HT1080 (cell line): ENCODE measurements at regions not wholly inside any gene's neighbourhood (a gene's known extent, or its start where the extent isn't known, plus 50 kb on each side); places are given as distances from the start of the nearest gene placed in this dataset.
A peak's percentile ranks its signal among the peaks of the same experiment; 100 is the strongest.

Source experiments
- DNase-seq: peaks from one replicate; pipeline ENCODE4 v3.0.0-alpha.2; 2015; ENCODE audit warnings: low read depth

DNA sequence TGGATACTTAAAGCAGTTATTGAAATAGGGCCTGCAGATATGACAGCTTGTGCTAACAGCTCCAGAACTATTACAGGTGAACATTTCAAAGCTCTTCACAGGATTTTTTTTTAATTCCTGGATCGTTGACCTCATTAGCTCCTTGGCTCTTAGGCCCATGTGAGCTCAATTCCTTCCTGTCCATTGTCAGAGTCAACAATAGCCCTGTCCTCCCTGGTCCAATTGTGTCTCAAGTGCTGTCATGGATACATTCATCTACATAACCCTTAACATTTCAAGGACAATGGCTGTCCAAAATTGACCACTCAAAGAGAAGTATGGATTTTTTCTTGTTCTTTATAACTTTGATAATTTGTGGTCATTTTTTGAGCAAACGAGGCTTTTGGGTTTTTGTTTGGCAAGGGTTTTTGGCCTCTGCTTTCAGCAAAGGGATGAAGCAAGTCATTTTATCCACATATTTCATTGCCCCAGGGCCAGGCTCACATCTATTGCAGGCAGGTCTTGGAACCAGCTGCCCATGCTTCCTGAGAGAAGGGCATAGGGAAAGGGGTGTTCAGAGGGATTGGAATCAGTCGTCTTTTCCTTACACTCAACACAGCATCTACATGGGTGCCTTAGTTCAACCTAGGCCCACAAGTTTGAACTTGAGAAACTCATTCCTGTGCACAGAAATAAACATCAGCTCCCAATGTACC lies 282.1 kb downstream of the TPBG start:
- no peak for DNase-seq

- DNase-seq: peak; percentile 24
These were observed 282.6 kb downstream of the TPBG start for GRCh38 chr6:82646231-82646615.

- no peak for DNase-seq
These were observed 288.3 kb downstream of the TPBG start for GRCh38 chr6:82651845-82652335.

- no peak for DNase-seq
These were observed 315.6 kb downstream of the TPBG start for GRCh38 chr6:82679232-82679631.

GRCh38 chr6:82680192-82680591 lies 316.6 kb downstream of the TPBG start:
- no peak for DNase-seq

DNA sequence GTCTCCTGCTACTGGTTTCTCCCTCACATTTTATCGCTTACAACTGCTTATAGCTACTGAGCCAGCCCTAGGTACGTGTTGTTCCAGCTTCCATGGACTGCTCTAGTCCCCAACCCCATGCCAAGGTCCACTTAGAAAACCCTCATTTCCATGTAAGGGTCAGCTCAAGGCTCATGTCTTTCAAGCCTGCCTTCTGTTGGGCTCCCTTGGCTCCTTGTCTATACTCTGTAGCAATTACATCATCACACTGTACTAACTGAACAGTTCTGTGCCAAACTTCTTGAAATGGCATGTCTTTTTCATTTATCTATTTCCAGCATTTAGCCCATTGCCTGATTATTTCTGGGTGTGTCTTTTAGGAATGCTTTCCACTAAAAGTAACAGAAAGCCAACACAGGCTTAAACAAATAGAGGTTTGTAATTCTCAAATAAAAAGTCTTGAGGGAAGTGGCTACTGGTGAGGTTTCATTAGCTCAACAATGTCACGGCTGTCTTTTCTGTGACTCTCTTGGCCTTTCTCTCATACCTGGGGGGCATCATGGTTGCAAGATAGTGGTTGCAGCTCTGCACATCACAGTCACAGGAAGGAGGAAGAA lies 317.6 kb downstream of the TPBG start:
- DNase-seq: no peak

DNA sequence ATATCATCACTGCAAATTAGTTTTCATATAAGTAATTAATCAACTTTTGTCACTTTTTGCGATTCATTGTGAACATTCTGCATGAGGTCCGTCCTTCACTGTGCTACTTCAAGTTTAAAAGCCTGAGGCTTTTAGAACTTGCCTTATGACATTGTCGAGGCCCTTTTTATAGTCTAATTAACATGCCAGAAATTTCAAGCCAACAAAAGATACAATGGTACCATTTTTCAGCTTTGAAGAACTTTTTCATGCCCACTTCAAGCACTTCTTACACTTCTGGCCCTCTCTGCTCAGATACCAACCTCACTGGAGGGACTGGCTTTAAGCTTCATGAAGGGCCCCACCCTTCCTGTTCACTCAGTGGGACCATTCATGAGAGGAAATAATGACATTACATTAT lies 323.1 kb downstream of the TPBG start:
- DNase-seq: no peak

DNA sequence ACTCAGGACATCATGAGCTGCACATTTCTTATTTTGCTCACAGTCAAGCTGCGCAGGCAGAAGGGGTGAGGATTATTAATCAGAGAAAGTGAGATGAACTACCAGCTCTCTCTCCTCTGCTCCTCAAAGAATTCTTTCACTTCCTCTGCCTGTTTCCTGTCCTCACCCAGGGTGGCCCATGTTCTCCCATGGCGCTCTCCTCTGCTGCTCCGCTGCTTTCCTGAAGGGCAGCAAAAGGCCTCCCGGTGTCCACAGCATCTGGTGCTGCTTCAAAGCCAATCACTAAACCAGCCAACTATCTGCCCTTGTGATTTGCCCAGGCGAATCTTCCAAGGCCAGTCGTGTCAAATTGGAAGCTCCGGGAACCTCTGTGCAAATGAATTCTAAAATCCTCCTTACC lies 324.2 kb downstream of the TPBG start:
- DNase-seq: peak; percentile 7

GRCh38 chr6:82690283-82690682 lies 326.7 kb downstream of the TPBG start:
- DNase-seq: no peak

GRCh38 chr6:82691997-82692396 lies 328.4 kb downstream of the TPBG start:
- no peak for DNase-seq

- DNase-seq: no peak
These were observed 329.5 kb downstream of the TPBG start for GRCh38 chr6:82693094-82693493.

DNA sequence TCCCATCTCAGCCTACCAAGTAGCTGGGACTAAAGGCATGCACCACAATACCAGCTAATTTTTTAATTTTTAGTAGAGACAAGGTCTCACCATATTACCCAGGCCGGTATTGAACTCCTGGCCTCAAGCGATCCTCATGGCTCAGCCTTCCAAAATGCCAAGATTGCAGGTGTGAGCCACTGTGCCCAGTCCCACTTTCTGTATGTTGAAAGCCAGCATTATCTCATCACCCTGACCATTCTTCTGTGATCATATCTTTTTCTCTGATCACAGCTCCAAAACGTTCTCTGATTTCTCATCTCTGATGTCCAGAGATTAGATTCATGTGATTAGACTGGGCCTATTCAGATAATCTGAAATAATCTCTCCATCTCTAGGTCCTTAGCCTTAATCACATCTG lies 337.7 kb downstream of the TPBG start:
- DNase-seq: no peak

DNA sequence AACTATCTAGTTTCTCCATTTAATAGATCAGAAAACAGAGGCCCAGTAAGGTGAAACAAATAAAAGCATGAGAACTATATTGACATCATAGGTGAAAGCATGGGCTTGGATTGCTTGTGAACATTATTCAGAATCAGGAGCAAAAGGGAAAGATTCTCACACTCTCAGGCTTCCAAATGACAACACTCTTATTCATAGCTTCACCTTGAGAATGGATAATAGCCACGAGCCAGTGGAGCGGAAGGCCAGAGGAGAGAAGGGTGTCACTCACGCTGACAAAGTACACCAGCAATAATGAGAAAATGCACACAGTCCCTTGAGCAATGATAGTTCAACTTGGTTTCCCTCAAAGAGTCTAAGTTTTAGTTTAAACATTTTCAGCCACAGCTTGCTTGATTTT lies 339.0 kb downstream of the TPBG start:
- DNase-seq: no peak

DNA sequence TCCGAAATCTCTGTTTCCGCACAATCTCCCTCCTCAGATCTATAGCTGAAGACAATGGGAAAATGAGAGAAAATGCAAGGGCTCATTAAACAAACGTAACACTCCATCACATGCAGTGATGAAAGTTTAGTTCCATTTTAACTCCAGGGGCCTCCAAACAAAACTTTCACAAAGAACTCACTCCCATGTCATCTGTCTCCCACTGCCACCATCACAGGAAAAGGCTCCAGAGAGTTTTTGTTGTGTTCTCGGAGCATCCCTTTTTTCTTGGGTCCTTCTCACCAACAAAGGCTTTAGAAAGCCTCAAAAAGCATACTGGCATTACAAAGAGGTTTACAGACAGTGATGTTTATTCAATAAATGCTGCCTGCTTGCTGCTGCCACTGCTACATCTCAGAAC lies 339.6 kb downstream of the TPBG start:
- DNase-seq: no peak

DNA sequence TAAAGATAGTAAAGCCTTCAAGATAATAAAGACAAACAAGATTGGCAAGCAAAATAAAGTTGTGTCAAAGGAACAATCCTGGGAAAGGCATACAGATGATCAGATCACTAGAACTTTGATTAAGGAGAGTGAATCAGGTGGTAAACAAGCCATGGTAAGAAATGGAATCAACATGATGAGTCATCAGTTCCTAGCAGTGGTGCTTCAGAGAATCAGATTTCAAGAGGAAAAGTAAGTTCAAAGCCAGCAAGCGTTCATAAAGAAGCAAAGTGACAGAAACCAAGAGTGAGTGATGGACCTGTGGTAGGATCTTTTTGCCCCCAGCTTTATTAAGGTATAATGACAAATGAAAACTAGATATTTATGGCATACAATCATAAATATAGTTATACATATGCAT lies 340.4 kb downstream of the TPBG start:
- peak; percentile 28 for DNase-seq

DNA sequence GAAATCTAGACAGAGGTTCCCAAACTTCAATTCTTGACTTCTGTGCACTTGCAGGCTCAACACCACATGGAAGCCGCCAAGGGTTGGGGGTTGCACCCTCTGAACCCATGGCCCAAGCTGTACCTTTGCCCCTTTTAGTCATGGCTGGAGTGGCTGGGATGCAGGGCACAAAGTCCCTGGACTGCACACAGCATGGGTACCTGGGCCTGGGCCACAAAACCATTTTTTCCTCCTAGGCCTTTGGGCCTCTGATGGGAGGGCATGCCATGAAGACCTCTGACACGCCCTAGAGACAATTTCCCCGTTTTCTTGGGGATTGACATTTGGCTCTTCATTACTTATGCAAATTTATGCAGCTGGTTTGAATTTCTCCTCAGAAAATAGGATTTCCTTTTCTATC lies 342.0 kb downstream of the TPBG start:
- DNase-seq: no peak

DNA sequence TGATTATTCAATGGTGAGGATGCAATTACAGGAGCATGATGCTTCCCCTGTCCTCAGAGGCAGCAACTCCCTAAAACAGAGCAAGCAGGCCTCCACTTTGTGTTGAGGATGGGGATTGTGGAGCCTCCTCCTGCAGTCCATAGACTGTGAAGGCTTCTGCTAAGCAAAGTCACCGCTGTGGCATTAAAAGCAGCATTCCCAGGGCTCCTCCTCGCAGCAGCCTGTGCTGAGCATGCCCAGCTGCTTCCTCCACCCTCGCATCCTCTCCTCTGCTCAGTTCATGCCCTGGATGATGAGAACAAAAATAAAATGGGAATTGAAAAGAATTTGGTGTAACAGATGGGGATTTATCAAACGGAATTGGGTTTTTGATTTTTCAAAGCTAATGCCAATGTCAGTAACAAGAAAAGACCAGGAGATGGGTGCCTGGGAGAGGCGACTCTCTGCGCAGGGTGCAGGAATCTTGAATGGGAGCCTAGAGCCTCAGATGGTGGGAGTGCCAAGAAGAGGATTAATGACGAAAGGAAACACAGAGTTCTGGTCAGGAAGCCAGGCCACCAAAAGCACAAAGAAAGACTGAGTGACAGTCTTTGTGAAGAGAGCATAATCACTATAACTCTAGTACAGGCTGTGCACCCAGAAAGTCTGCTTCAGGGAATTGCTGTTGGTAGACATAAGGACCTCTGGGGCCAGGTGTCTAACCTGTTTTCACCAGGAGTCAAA lies 347.6 kb downstream of the TPBG start:
- DNase-seq: no peak

- peak; percentile 8 for DNase-seq
These were observed 348.4 kb downstream of the TPBG start for GRCh38 chr6:82711971-82712370.

DNA sequence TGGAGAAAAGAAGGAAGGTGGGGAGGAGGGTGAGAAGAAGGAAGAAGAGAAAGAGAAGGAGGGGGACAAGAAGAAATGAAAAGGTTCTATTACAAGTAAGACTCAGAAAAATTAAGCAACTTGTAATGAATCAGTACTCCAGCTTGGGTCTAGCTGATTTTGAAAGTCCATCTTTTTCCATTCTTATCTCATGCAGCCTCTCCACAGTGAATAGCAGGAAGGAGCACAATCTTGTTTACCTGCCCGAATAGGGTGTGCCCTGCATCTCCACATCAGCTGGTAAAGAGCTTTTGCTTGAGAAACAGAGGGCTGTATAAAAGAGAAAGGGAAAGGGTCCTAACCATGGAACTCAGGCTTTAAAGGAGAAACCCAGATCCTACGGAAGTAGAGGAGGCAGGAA lies 348.8 kb downstream of the TPBG start:
- DNase-seq: no peak

GRCh38 chr6:82712826-82713225 lies 349.2 kb downstream of the TPBG start:
- no peak for DNase-seq

DNA sequence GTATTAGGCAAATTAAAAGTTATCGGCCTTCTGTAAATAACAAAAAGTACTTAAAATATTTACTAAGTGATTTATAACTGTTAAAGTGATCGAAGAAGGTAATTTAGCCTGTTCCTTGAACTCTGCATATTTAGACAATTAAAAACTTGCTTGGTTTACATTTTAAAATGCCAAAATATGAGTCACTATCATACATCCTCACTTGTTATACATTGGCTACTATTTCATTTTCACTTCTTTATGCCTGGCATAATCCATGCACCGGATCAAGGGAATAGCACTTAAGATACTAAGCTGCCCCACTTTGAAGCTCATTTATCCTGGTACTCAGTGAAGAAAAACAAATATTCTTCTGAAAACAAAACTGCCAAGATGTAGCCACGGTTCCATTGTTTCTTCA lies 344.6 kb downstream of the UBE3D start:
- no peak for DNase-seq

GRCh38 chr6:82735790-82736189 lies 329.9 kb downstream of the UBE3D start:
- DNase-seq: no peak

GRCh38 chr6:82737965-82738364 lies 327.7 kb downstream of the UBE3D start:
- no peak for DNase-seq
